H1 (cell line): ENCODE measurements at regions not wholly inside any gene's neighbourhood (a gene's known extent, or its start where the extent isn't known, plus 50 kb on each side); places are given as distances from the start of the nearest gene placed in this dataset.
"Not testable (repeated sequence)": the region's sequence is repeated elsewhere in the genome, so short reads cannot be mapped to it uniquely, and the experiment has no call there.

ENCODE experiments used
- CTCF ChIA-PET: fragments of 300-600 bp; sonication (Branson Sonifier 250); formaldehyde crosslinking; loops from one replicate; lab custom pipeline; 2021; ENCODE audit not compliant: partially characterized antibody; lab: Charles Lee
- POLR2A ChIA-PET: fragments of 300-600 bp; sonication (Branson Sonifier 250); formaldehyde crosslinking; loops from one replicate; lab custom pipeline; 2021; ENCODE audit warnings: inconsistent platforms; ENCODE audit not compliant: partially characterized antibody; lab: Charles Lee
- DNase-seq, 2 experiments: peaks; one replicate each; pipeline versions ENCODE4 v3.0.0 to v3.0.0-alpha.2; 2010 to 2022; ENCODE audit warnings: low spot score in 2 of 2, low read depth in 1 of 2, mixed read lengths in 1 of 2
- FAIRE-seq: peaks from 2 replicates; lab custom pipeline; 2011; peaks lifted over from hg19 to GRCh38; lab: Jason Lieb, UNC
- H2AFZ ChIP-seq: 2 replicates; pipeline ENCODE4 v1.8.1; 2012; ENCODE audit warnings: low read length, inconsistent platforms
- H2AK5ac ChIP-seq: 2 replicates; pipeline ENCODE4 v1.6.1; 2013; ENCODE audit warnings: low read depth, low read length
- H2BK120ac ChIP-seq: replicated peaks from 2 replicates; pipeline ENCODE3; 2013; ENCODE audit warnings: low read depth, low read length, inconsistent platforms
- H2BK12ac ChIP-seq: 2 replicates; pipeline ENCODE4 v1.6.1; 2013; ENCODE audit warnings: low read depth, low read length
- H2BK15ac ChIP-seq: 2 replicates; pipeline ENCODE4 v1.6.1; 2013; ENCODE audit warnings: low read length
- H2BK20ac ChIP-seq: 2 replicates; pipeline ENCODE4 v1.6.1; 2013; ENCODE audit warnings: low read length
- H2BK5ac ChIP-seq: 2 replicates; pipeline ENCODE4 v1.6.1; 2013; ENCODE audit warnings: low read depth, low read length
- H3K14ac ChIP-seq: 2 replicates; pipeline ENCODE4 v1.6.1; 2013; ENCODE audit warnings: inconsistent platforms; ENCODE audit not compliant: insufficient read length
- H3K18ac ChIP-seq: 2 replicates; pipeline ENCODE4 v1.6.1; 2013; ENCODE audit warnings: low read length; ENCODE audit errors: extremely low read depth
- H3K23ac ChIP-seq: 2 replicates; pipeline ENCODE4 v1.6.1; 2013; ENCODE audit warnings: inconsistent platforms; ENCODE audit not compliant: insufficient read length
- H3K23me2 ChIP-seq: 2 replicates; pipeline ENCODE4 v1.6.1; 2013; ENCODE audit warnings: low read depth, low read length
- H3K27ac ChIP-seq: 2 replicates; pipeline ENCODE4 v1.6.1; 2011; ENCODE audit warnings: low read depth, low read length, inconsistent platforms
- H3K27me3 ChIP-seq, 4 experiments: replicated peaks in 1 of 4; 1 replicate in 1 of 4; 2 replicates in 3 of 4; pipeline versions ENCODE4 v1.6.1 to v1.8.1; 2011 to 2013; ENCODE audit warnings: low read length in 3 of 4, mild to moderate bottlenecking in 3 of 4, inconsistent platforms in 2 of 4, mixed read lengths in 2 of 4, moderate library complexity in 1 of 4; ENCODE audit not compliant: control insufficient read depth in 3 of 4, insufficient read depth in 3 of 4; ENCODE audit errors: extremely low read depth in 1 of 4
- H3K36me3 ChIP-seq, 4 experiments: 2 replicates each; pipeline versions ENCODE4 v1.6.1 to v1.8.1; 2011 to 2013; ENCODE audit warnings: mild to moderate bottlenecking in 4 of 4, low read length in 3 of 4, moderate library complexity in 2 of 4, control low read depth in 1 of 4, inconsistent platforms in 1 of 4; ENCODE audit not compliant: insufficient read depth in 4 of 4, control insufficient read depth in 2 of 4
- H3K4ac ChIP-seq: replicated peaks from 2 replicates; pipeline ENCODE3; 2013; ENCODE audit warnings: low read length, low read depth, mixed read lengths, inconsistent platforms; ENCODE audit not compliant: insufficient read length
- H3K4me1 ChIP-seq, 4 experiments: replicated peaks in 1 of 4; 1 replicate in 1 of 4; 2 replicates in 3 of 4; pipeline versions ENCODE4 v1.6.1 to v1.8.1; 2011 to 2013; ENCODE audit warnings: low read length in 3 of 4, inconsistent platforms in 2 of 4, mixed read lengths in 1 of 4; ENCODE audit not compliant: insufficient read depth in 4 of 4, control insufficient read depth in 3 of 4
- H3K4me2 ChIP-seq, 2 experiments: 2 replicates each; pipeline versions ENCODE4 v1.6.1 to v1.8.1; 2011 to 2013; ENCODE audit warnings: low read depth in 2 of 2, low read length in 2 of 2, control low read depth in 1 of 2, inconsistent platforms in 1 of 2, mild to moderate bottlenecking in 1 of 2; ENCODE audit not compliant: insufficient read depth in 1 of 2
- H3K4me3 ChIP-seq, 4 experiments: fragments of 200-600, 300-600 bp in 1 of 4; sonication (generic), shearing (Covaris generic), sonication (Bioruptor Twin) in 1 of 4; 2 replicates each; pipeline versions ENCODE4 v1.5.1 to v1.8.1; 2011 to 2016; ENCODE audit warnings: low read length in 4 of 4, low read depth in 3 of 4, control low read depth in 2 of 4, inconsistent platforms in 2 of 4, mild to moderate bottlenecking in 2 of 4, mixed read lengths in 1 of 4, moderate library complexity in 1 of 4; ENCODE audit not compliant: insufficient read depth in 2 of 4; ENCODE audit errors: extremely low read depth in 1 of 4
- H3K56ac ChIP-seq: replicated peaks from 2 replicates; pipeline ENCODE3; 2013; ENCODE audit warnings: low read depth, mild to moderate bottlenecking, mixed read lengths, low read length, inconsistent platforms; ENCODE audit not compliant: insufficient read length
- H3K79me1 ChIP-seq: 2 replicates; pipeline ENCODE4 v1.6.1; 2013; ENCODE audit warnings: low read depth, low read length, control low read depth
- H3K79me2 ChIP-seq, 2 experiments: 2 replicates each; pipeline versions ENCODE4 v1.6.1 to v1.8.1; 2012 to 2013; ENCODE audit warnings: low read length in 2 of 2, mild to moderate bottlenecking in 2 of 2, inconsistent platforms in 1 of 2; ENCODE audit not compliant: insufficient read depth in 2 of 2, control insufficient read depth in 1 of 2
- H3K9ac ChIP-seq, 4 experiments: replicated peaks in 1 of 4; 1 replicate in 1 of 4; 2 replicates in 3 of 4; pipeline versions ENCODE4 v1.6.1 to v1.8.1; 2011 to 2013; ENCODE audit warnings: low read depth in 3 of 4, low read length in 3 of 4, control low read depth in 2 of 4, mild to moderate bottlenecking in 2 of 4, moderate library complexity in 2 of 4, inconsistent platforms in 1 of 4; ENCODE audit errors: extremely low read depth in 1 of 4
- H3K9me3 ChIP-seq, 2 experiments: 2 replicates each; pipeline versions ENCODE4 v1.6.1 to v1.8.1; 2012 to 2013; ENCODE audit warnings: mild to moderate bottlenecking in 2 of 2, moderate library complexity in 2 of 2, control low read depth in 1 of 2, inconsistent platforms in 1 of 2, low read depth in 1 of 2, low read length in 1 of 2, mixed read lengths in 1 of 2; ENCODE audit not compliant: insufficient read depth in 2 of 2
- H4K20me1 ChIP-seq, 2 experiments: replicated peaks in 1 of 2; 2 replicates each; pipeline versions ENCODE3 to v1.8.1; 2011 to 2013; ENCODE audit warnings: inconsistent platforms in 2 of 2, low read length in 2 of 2, mild to moderate bottlenecking in 1 of 2; ENCODE audit not compliant: insufficient read depth in 2 of 2, control insufficient read depth in 1 of 2
- H4K5ac ChIP-seq: 2 replicates; pipeline ENCODE4 v1.6.1; 2013; ENCODE audit warnings: low read length, low read depth, mixed read lengths, inconsistent platforms; ENCODE audit not compliant: insufficient read length
- H4K8ac ChIP-seq: 2 replicates; pipeline ENCODE4 v1.8.0; 2013; ENCODE audit warnings: mild to moderate bottlenecking, moderate library complexity, low read length, inconsistent platforms; ENCODE audit not compliant: insufficient read depth; ENCODE audit errors: extremely low read depth
- H4K91ac ChIP-seq: replicated peaks from 2 replicates; pipeline ENCODE3; 2013; ENCODE audit warnings: low read length, mixed read lengths, inconsistent platforms; ENCODE audit not compliant: insufficient read length
- WGBS, 2 experiments: shearing (Covaris generic) in 1 of 2; methylation state at CpG; one replicate each; pipeline versions ENCODE4 v1.1.6 to v1.1.7; 2013 to 2015; ENCODE audit warnings: low lambda C conversion rate in 2 of 2, mixed read lengths in 2 of 2, inconsistent platforms in 1 of 2, low coverage in 1 of 2, missing lambda C conversion rate in 1 of 2; ENCODE audit not compliant: insufficient replicate concordance in 2 of 2, insufficient coverage in 1 of 2, insufficient read length in 1 of 2; ENCODE audit errors: extremely low coverage in 1 of 2, missing lambda C conversion rate in 1 of 2; 5-methylcytosine and 5-hydroxymethylcytosine counted together

- H3K4ac ChIP-seq, H2AFZ ChIP-seq, FAIRE-seq, H3K4me2 ChIP-seq, H4K20me1 ChIP-seq, H3K4me1 ChIP-seq, DNase-seq, H2BK20ac ChIP-seq, H3K79me2 ChIP-seq, H4K5ac ChIP-seq, H3K79me1 ChIP-seq, H2BK15ac ChIP-seq, H3K56ac ChIP-seq, H2BK5ac ChIP-seq, H3K23me2 ChIP-seq, H2AK5ac ChIP-seq, H3K27ac ChIP-seq, H3K36me3 ChIP-seq, H3K27me3 ChIP-seq, H4K8ac ChIP-seq, H3K14ac ChIP-seq, H2BK120ac ChIP-seq, H3K4me3 ChIP-seq, H3K9me3 ChIP-seq, H3K9ac ChIP-seq, H3K23ac ChIP-seq, H4K91ac ChIP-seq, H2BK12ac ChIP-seq: not testable (repeated sequence)
- WGBS, 2 experiments, result 94% methylated on average over 38 of the region's 46 CpGs; no CpG with 5 or more reads in 1 of the 2 experiments
- peak overlapping the region; percentile 51; the same call in 1 of the 2 replicates for H3K18ac ChIP-seq
- ChIA-PET POLR2A (interaction anchor here (0.9 kb wide), 1 partner anchor 13 kb away, joined by 3 read pairs; no protein-coding TSS in a partner anchor), CTCF (interaction anchor here (0.5 to 1.2 kb wide), 3 partner anchors 16 to 125 kb away, joined by 3 read pairs; no protein-coding TSS in a partner anchor)
Measured at GRCh38 chr7:152538346-152539189, 102.8 kb upstream of the KMT2C start.
